Activated T-helper 1 cell treated with anti-CD3 and anti-CD28 coated beads, Interleukin-2, amount 50 U/mL, for 16 hours (primary cell): ENCODE measurements at regions not wholly inside any gene's neighbourhood (a gene's known extent, or its start where the extent isn't known, plus 50 kb on each side); places are given as distances from the start of the nearest gene placed in this dataset.
A peak's percentile ranks its signal among the peaks of the same experiment; 100 is the strongest.
"Not testable (repeated sequence)": the region's sequence is repeated elsewhere in the genome, so short reads cannot be mapped to it uniquely, and the experiment has no call there.

Source experiments
- DNase-seq, 2 donors: peaks; one replicate each; pipeline ENCODE4 v3.0.0-alpha.2; 2020; ENCODE audit warnings: low read depth in 1 of 2, low spot score in 1 of 2

- DNase-seq = peak in 1 of 2 donors; percentile 83
These were observed 65.6 kb upstream of the CLEC6A start for GRCh38 chr12:8390001-8390777.

DNA sequence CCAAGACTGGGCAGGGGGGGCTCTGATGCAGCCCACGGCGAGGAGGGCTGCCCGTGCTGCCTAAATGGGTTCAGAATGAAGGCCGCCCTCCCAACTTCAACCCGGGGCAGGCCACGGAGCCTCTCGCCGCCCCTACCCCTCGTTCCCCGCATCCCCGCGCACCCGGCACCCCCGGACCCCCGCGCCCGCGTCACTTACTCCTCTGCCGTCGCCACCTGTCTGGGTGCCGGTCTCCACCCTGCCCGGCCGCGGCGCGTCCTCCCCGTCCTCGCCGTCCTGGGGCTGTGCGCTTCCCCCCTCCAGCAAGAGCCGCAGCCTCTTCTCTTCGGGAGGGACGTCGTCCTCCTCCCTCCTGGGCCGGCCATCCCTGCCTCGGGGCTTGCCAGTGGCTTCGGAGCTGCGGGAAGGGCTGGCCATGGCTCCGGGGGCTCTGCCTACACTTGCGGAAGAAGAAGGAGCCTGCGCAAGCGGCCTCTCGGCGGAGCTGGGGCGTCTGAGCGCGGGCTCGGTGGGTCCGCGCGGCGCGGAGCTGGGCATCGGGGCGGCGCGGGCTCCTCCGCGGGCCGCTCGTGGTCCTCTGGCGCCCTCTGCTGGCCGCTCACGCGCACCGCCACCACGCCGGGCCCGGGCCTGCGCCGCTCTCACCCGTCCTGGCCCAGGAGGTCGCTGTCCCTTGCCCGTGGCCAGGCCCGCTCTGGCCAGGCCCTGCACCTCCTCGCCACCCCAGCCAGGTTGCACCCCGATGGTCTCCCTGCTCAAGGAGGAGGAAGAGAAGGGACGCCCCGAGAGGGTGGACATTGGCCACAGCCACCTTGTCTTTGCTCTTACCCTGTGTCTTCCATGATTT lies 59.3 kb upstream of the CLEC6A start:
- DNase-seq = peak; percentile 50 to 56

DNA sequence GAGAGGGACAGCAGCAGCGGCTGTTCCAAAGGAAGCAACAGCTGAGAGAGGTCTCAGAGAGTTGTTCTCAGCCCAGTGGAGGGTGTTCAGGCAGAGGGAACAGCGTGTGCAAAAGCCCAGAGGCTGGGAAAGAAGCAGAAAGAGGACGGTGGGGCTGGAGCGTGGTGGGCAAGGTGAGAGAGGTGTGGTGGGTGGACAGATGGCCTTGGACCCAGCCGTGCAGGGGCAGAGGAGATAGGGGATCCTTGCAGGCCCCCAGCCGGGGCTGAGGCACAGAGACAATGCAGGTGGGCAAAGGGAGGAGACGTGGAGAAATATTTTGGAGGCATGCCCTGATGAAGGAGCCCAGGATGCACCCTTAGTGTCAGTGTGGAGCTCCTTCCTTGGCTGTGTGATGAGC lies 58.4 kb upstream of the CLEC6A start:
- DNase-seq = not testable (repeated sequence)

- not testable (repeated sequence) for DNase-seq
These were observed 56.2 kb upstream of the CLEC6A start for GRCh38 chr12:8399496-8400034.

DNA sequence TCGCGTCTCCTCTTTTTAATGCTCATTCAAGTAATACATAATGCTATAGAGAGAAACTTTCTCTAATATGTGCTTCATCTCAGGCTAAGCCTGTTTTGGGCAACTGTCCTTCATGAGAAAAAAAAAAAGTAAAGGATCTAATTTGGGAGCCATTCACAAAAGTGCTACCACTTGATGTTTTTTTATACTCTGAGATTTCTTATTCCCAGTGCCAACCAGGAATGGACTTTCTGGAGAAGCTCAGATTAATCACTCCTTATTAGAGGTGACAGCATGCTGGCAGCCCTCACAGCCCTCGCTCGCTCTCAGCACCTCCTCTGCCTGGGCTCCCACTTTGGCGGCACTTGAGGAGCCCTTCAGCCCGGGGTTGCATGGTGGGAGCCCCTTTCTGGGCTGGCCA lies 51.9 kb upstream of the CLEC6A start:
- DNase-seq = not testable (repeated sequence)

DNA sequence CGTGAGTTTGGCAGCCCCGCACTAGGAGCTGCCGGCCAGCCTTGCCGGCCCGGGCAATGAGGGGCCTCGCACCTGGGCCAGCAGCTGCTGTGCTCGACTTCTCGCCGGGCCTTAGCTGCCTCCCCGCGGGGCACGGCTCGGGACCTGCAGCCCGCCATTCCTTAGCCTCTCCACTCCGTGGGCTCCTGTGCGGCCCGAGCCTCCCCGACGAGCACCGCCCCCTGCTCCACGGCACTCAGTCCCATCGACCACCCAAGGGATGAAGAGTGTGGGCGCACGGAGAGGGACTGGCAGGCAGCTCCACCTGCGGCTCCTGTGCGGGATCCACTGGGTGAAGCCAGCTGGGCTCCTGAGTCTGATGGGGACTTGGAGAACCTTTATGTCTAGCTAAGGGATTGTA lies 51.4 kb upstream of the CLEC6A start:
- not testable (repeated sequence) for DNase-seq
